HL-60 (cell line): ENCODE measurements at regions not wholly inside any gene's neighbourhood (a gene's known extent, or its start where the extent isn't known, plus 50 kb on each side); places are given as distances from the start of the nearest gene placed in this dataset.

Experiments used
- DNase-seq, 2 experiments: peaks; one replicate each; pipeline ENCODE4 v3.0.0-alpha.2; 2010 to 2020; ENCODE audit warnings: low read depth in 1 of 2, low spot score in 1 of 2
- H3K27ac ChIP-seq: fragments of 250-450 bp; sonication (Bioruptor Pico); replicated peaks from 2 replicates; pipeline ENCODE4 v1.5.1; 2020; ENCODE audit warnings: mild to moderate bottlenecking, moderate library complexity
- H3K27me3 ChIP-seq: fragments of 250-450 bp; sonication (Bioruptor Pico); 2 replicates; pipeline ENCODE4 v1.5.1; 2021; ENCODE audit warnings: mild to moderate bottlenecking, moderate library complexity; ENCODE audit not compliant: insufficient read depth, poor library complexity, severe bottlenecking
- H3K4me3 ChIP-seq: replicated peaks from 2 replicates; pipeline ENCODE4 v1.5.1; 2011; ENCODE audit warnings: mild to moderate bottlenecking, control low read depth, low read length; ENCODE audit not compliant: insufficient read depth
- GABPA ChIP-seq: IDR thresholded peaks from 2 replicates; pipeline ENCODE4 v1.6.1; 2012; ENCODE audit warnings: low read depth
- POLR2AphosphoS5 ChIP-seq: IDR thresholded peaks from 2 replicates; pipeline ENCODE4 v1.6.1; 2012; ENCODE audit warnings: low read depth
- SPI1 ChIP-seq: IDR thresholded peaks from 2 replicates; pipeline ENCODE4 v1.6.1; 2012; ENCODE audit warnings: low read depth, mild to moderate bottlenecking, borderline replicate concordance
- TF ChIP-seq, protein P1 (sequence below): IDR thresholded peaks from one replicate; pipeline ENCODE4 v1.5.1; 2011; ENCODE audit warnings: low read length, control low read depth, inconsistent platforms; ENCODE audit not compliant: insufficient read depth
- TF ChIP-seq, protein P2 (sequence below): IDR thresholded peaks from 2 replicates; pipeline ENCODE4 v1.6.1; 2012; ENCODE audit warnings: low read depth; ENCODE audit not compliant: insufficient replicate concordance

DNA sequence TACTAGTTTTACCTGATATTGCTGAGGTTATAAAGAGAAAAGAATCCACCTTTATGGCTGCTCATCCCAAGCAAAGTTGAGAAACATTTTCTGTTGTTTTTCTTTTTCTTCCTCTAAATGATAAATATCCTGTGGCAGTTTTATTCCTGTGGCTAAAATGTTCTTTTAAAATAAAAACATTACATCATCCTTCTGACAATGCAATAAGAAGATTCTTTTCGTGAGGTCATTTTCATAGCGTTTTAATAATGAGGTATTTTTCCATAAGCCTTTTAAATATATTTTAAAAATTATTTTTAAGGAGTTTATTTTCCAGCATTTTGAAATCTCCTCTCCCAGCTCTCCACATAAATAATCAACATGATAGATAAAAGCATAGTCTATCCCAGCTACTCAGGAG is 52.8 kb upstream of the EPB41L3 start:
- H3K27me3 ChIP-seq, result no peaks in the 10 kb centered on the region
- H3K27ac ChIP-seq, result no peak overlapping the region
- no peak for DNase-seq
- no peak overlapping the region for H3K4me3 ChIP-seq
- TF ChIP-seq GABPA (no peak), POLR2AphosphoS5 (no peak), SPI1 (no peak)
- TF ChIP-seq, protein P1, sequence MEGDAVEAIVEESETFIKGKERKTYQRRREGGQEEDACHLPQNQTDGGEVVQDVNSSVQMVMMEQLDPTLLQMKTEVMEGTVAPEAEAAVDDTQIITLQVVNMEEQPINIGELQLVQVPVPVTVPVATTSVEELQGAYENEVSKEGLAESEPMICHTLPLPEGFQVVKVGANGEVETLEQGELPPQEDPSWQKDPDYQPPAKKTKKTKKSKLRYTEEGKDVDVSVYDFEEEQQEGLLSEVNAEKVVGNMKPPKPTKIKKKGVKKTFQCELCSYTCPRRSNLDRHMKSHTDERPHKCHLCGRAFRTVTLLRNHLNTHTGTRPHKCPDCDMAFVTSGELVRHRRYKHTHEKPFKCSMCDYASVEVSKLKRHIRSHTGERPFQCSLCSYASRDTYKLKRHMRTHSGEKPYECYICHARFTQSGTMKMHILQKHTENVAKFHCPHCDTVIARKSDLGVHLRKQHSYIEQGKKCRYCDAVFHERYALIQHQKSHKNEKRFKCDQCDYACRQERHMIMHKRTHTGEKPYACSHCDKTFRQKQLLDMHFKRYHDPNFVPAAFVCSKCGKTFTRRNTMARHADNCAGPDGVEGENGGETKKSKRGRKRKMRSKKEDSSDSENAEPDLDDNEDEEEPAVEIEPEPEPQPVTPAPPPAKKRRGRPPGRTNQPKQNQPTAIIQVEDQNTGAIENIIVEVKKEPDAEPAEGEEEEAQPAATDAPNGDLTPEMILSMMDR, result no peak
- TF ChIP-seq, protein P2, sequence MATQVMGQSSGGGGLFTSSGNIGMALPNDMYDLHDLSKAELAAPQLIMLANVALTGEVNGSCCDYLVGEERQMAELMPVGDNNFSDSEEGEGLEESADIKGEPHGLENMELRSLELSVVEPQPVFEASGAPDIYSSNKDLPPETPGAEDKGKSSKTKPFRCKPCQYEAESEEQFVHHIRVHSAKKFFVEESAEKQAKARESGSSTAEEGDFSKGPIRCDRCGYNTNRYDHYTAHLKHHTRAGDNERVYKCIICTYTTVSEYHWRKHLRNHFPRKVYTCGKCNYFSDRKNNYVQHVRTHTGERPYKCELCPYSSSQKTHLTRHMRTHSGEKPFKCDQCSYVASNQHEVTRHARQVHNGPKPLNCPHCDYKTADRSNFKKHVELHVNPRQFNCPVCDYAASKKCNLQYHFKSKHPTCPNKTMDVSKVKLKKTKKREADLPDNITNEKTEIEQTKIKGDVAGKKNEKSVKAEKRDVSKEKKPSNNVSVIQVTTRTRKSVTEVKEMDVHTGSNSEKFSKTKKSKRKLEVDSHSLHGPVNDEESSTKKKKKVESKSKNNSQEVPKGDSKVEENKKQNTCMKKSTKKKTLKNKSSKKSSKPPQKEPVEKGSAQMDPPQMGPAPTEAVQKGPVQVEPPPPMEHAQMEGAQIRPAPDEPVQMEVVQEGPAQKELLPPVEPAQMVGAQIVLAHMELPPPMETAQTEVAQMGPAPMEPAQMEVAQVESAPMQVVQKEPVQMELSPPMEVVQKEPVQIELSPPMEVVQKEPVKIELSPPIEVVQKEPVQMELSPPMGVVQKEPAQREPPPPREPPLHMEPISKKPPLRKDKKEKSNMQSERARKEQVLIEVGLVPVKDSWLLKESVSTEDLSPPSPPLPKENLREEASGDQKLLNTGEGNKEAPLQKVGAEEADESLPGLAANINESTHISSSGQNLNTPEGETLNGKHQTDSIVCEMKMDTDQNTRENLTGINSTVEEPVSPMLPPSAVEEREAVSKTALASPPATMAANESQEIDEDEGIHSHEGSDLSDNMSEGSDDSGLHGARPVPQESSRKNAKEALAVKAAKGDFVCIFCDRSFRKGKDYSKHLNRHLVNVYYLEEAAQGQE, result no peak
